Panc1 (cell line): ENCODE measurements at regions not wholly inside any gene's neighbourhood (a gene's known extent, or its start where the extent isn't known, plus 50 kb on each side); places are given as distances from the start of the nearest gene placed in this dataset.

Experiments
- CTCF ChIP-seq: fragments of 450-650 bp; IDR thresholded peaks from 2 replicates; pipeline ENCODE4 v1.5.1; 2017; ENCODE audit warnings: mild to moderate bottlenecking
- POLR2AphosphoS5 ChIP-seq: IDR thresholded peaks from 2 replicates; pipeline ENCODE4 v1.6.1; 2012; ENCODE audit warnings: mild to moderate bottlenecking, low read depth, low read length, moderate library complexity
- REST ChIP-seq, 2 experiments: IDR thresholded peaks; 2 replicates each; pipeline ENCODE4 v1.6.1; 2011 to 2012; ENCODE audit warnings: low read depth in 2 of 2, control low read depth in 1 of 2, low read length in 1 of 2, mild to moderate bottlenecking in 1 of 2, moderate library complexity in 1 of 2; ENCODE audit not compliant: insufficient read depth in 1 of 2
- SIN3A ChIP-seq: IDR thresholded peaks from 2 replicates; pipeline ENCODE4 v1.6.1; 2012; ENCODE audit warnings: low read depth, mild to moderate bottlenecking, low read length, moderate library complexity, borderline replicate concordance; ENCODE audit not compliant: insufficient read depth
- TCF7L2 ChIP-seq: IDR thresholded peaks from 2 replicates; pipeline ENCODE4 v1.6.1; 2011; ENCODE audit warnings: mild to moderate bottlenecking, low read depth, low read length, inconsistent platforms

- TF ChIP-seq CTCF (no peak), SIN3A (no peak), POLR2AphosphoS5 (no peak), TCF7L2 (no peak), REST (IDR thresholded peaks at IDR 0.05; ENCODE audit: insufficient read depth in 1 of 2, low read depth in 2 of 2, low read length in 1 of 2) (no peak)
These were observed 121.7 kb upstream of the USP15 start for GRCh38 chr12:62138527-62138926.
